KMS-11 (cell line): ENCODE measurements at regions not wholly inside any gene's neighbourhood (a gene's known extent, or its start where the extent isn't known, plus 50 kb on each side); places are given as distances from the start of the nearest gene placed in this dataset.

Experiments
- H2AFZ ChIP-seq: fragments of 200-600 bp; sonication (generic); 2 replicates; pipeline ENCODE4 v1.6.1; 2016; ENCODE audit warnings: antibody characterized with exemption, mixed run types, low read depth
- H3K27ac ChIP-seq: fragments of 200-600 bp; sonication (generic); 2 replicates; pipeline ENCODE4 v1.6.1; 2016; ENCODE audit warnings: mild to moderate bottlenecking, mixed run types
- H3K27me3 ChIP-seq: fragments of 200-600 bp; sonication (generic); 2 replicates; pipeline ENCODE4 v1.6.1; 2017; ENCODE audit warnings: mild to moderate bottlenecking, low read depth, mixed run types, moderate library complexity; ENCODE audit not compliant: insufficient read depth
- H3K36me3 ChIP-seq: fragments of 200-600 bp; sonication (generic); 2 replicates; pipeline ENCODE4 v1.6.1; 2017; ENCODE audit warnings: mild to moderate bottlenecking, mixed run types; ENCODE audit not compliant: insufficient read depth
- H3K4me1 ChIP-seq: fragments of 200-600 bp; sonication (generic); 2 replicates; pipeline ENCODE4 v1.6.1; 2016; ENCODE audit warnings: mild to moderate bottlenecking, low read depth, mixed run types; ENCODE audit not compliant: poor library complexity, severe bottlenecking
- H3K4me2 ChIP-seq: fragments of 200-600 bp; sonication (generic); 2 replicates; pipeline ENCODE4 v1.7.0; 2016; ENCODE audit warnings: mild to moderate bottlenecking, mixed run types
- H3K4me3 ChIP-seq: fragments of 200-600 bp; sonication (generic); IDR thresholded peaks from 2 replicates; pipeline ENCODE4 v1.6.1; 2017; ENCODE audit warnings: low read depth, low read length, mixed read lengths; ENCODE audit not compliant: insufficient read depth
- H3K79me2 ChIP-seq: fragments of 200-600 bp; sonication (generic); 2 replicates; pipeline ENCODE4 v1.6.1; 2016; ENCODE audit warnings: low read depth, mixed run types; ENCODE audit not compliant: insufficient read depth
- H3K9ac ChIP-seq: fragments of 200-600 bp; sonication (generic); 2 replicates; pipeline ENCODE4 v1.6.1; 2016; ENCODE audit warnings: mild to moderate bottlenecking, mixed run types
- H4K20me1 ChIP-seq: fragments of 200-600 bp; sonication (generic); 2 replicates; pipeline ENCODE4 v1.6.1; 2016; ENCODE audit warnings: mild to moderate bottlenecking, mixed run types; ENCODE audit not compliant: insufficient read depth
- TF ChIP-seq, protein P1 (sequence below): fragments of 200-600 bp; sonication (generic); conservative IDR thresholded peaks from 2 replicates; pipeline ENCODE4 v1.6.1; 2017; ENCODE audit warnings: low read depth, mild to moderate bottlenecking, antibody characterized with exemption, low read length, moderate library complexity, mixed read lengths

DNA sequence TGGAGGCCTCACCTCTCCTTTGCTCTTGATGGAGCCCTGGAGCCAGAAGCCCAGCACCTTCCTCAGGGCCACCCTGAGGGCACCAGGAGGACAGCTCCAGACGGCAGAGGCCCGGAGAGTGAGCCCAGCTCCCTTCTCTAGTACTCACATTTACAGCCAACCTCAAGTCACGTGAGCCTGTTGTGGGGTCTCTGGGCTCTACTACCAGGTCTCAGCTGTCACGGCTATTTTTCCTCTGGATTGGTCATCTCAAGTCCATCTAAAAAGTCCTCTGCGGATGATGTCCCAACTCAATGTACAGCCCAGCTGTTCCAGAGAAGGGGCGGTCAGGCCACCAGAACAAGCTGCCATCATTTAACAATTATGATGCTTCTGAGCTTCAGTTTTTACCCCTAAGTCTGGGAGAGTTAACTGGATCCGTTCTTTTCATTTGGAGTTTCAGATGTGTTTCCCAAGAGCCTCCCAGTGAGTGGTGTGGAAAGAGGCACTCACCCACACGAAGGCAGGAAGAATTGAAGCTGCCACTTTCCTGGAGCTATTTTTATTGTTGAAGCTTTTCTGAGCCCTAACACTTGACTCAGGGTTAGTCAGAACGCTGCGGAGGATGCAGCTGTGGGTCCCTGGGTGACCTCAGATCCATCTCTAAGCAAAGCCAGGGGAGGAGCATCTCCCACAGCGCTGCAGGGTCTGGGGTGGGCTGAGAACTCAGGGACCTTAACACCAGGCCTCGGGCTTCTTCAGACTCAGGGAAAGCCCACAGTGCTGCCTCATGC is 143.5 kb upstream of the UBL3 start:
- Histone ChIP-seq H4K20me1 (no peaks in the 10 kb centered on the region), H3K9ac (no peak overlapping the region), H2AFZ (no peak overlapping the region)

DNA sequence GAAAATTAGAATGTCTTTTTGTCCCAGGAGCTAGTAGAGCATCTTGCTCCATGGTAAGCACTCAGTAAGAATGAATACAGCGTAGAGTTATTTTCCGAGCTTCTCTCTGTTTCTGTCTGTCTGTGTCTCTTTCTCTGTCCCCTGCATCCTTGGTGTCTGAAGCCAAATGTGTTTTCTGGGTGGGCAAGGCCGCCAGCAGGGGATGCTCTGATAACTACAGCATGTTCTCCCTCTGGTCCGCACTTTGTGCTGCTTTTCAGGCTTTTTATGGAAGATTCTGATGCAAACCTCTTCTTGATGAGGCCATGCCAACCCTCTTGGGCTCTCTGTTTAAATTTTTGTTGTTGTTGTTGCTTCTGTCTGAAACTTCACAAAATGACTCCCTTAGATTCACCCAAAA is 142.8 kb upstream of the UBL3 start:
- Histone ChIP-seq H2AFZ (no peak overlapping the region), H3K4me2 (no peak overlapping the region), H3K36me3 (no peaks in the 10 kb centered on the region), H3K4me1 (no peaks in the 10 kb centered on the region), H3K79me2 (no peaks in the 10 kb centered on the region), H3K9ac (no peak overlapping the region), H3K27me3 (no peaks in the 10 kb centered on the region), H3K4me3 (no peak overlapping the region), H3K27ac (no peak overlapping the region), H4K20me1 (no peaks in the 10 kb centered on the region)
- TF ChIP-seq, protein P1, sequence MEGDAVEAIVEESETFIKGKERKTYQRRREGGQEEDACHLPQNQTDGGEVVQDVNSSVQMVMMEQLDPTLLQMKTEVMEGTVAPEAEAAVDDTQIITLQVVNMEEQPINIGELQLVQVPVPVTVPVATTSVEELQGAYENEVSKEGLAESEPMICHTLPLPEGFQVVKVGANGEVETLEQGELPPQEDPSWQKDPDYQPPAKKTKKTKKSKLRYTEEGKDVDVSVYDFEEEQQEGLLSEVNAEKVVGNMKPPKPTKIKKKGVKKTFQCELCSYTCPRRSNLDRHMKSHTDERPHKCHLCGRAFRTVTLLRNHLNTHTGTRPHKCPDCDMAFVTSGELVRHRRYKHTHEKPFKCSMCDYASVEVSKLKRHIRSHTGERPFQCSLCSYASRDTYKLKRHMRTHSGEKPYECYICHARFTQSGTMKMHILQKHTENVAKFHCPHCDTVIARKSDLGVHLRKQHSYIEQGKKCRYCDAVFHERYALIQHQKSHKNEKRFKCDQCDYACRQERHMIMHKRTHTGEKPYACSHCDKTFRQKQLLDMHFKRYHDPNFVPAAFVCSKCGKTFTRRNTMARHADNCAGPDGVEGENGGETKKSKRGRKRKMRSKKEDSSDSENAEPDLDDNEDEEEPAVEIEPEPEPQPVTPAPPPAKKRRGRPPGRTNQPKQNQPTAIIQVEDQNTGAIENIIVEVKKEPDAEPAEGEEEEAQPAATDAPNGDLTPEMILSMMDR: no peak

More for the DNA sequence above, 143.5 kb upstream of the UBL3 start:
- Histone ChIP-seq H3K27me3 (no peaks in the 10 kb centered on the region), H3K4me3 (no peak overlapping the region), H3K27ac (no peak overlapping the region), H3K4me2 (no peak overlapping the region), H3K79me2 (no peaks in the 10 kb centered on the region), H3K36me3 (no peaks in the 10 kb centered on the region), H3K4me1 (no peaks in the 10 kb centered on the region)
- TF ChIP-seq, protein P1: no peak

DNA sequence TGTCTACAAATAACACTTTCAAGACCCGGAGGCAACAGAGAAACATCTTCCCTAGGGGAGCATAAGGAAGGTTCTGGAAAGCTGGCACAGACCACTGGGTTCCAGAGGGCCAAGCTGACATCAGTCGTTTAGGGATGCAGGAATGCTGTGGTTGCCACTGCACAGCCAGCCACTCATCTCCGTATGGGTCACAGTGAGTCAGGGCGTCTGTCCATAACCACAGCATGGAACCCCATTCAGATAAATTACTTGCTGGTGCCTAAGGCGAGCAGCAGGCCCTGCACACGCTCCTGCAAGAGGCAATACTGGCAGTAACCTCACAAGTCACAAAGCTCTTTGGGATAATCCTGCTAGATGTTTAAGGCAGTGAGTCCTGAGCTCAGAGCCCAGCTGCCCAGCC is 140.9 kb upstream of the UBL3 start:
- no peak overlapping the region for H2AFZ ChIP-seq
- H3K4me1 ChIP-seq: no peaks in the 10 kb centered on the region
- no peak overlapping the region for H3K4me3 ChIP-seq
- no peaks in the 10 kb centered on the region for H3K27me3 ChIP-seq
- H3K79me2 ChIP-seq: no peaks in the 10 kb centered on the region
- no peak overlapping the region for H3K4me2 ChIP-seq
- no peaks in the 10 kb centered on the region for H3K36me3 ChIP-seq
- no peak overlapping the region for H3K9ac ChIP-seq
- no peak overlapping the region for H3K27ac ChIP-seq
- no peaks in the 10 kb centered on the region for H4K20me1 ChIP-seq
- TF ChIP-seq, protein P1: no peak

DNA sequence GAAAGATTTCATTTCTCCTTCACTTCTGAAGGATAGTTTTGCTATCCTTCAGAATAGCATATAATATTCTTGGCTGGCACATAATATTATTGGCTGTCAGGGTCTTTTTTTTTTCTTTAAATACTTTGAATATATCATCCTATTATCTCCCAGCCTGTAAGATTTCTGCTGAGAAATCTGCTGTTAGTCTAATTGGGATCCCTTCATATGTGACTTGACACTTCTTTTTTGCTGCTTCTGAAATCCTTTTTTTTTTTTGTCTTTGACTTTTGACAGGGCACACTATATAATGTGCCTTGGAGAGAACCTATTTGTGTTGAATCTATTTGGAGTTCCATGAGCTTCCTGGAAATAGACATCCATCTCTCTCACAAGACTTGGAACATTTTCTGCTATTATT is 136.9 kb upstream of the UBL3 start:
- H3K27ac ChIP-seq: no peak overlapping the region
- no peak overlapping the region for H3K4me2 ChIP-seq
- TF ChIP-seq, protein P1: no peak
- no peaks in the 10 kb centered on the region for H4K20me1 ChIP-seq
- no peaks in the 10 kb centered on the region for H3K27me3 ChIP-seq
- H2AFZ ChIP-seq: no peak overlapping the region
- no peak overlapping the region for H3K9ac ChIP-seq
- H3K79me2 ChIP-seq: no peaks in the 10 kb centered on the region
- no peak overlapping the region for H3K4me3 ChIP-seq
- no peaks in the 10 kb centered on the region for H3K4me1 ChIP-seq
- H3K36me3 ChIP-seq: no peaks in the 10 kb centered on the region
